Stimulated activated CD4-positive, alpha-beta T cell treated with anti-CD3 and anti-CD28 coated beads, TNF-alpha, amount 100 ng/mL, for 24 hours (primary cell): ENCODE measurements at regions not wholly inside any gene's neighbourhood (a gene's known extent, or its start where the extent isn't known, plus 50 kb on each side); places are given as distances from the start of the nearest gene placed in this dataset.

Experiments
- DNase-seq, 3 experiments: peaks; one replicate each; pipeline ENCODE4 v3.0.0-alpha.2; 2020; ENCODE audit warnings: low read depth in 3 of 3

DNA sequence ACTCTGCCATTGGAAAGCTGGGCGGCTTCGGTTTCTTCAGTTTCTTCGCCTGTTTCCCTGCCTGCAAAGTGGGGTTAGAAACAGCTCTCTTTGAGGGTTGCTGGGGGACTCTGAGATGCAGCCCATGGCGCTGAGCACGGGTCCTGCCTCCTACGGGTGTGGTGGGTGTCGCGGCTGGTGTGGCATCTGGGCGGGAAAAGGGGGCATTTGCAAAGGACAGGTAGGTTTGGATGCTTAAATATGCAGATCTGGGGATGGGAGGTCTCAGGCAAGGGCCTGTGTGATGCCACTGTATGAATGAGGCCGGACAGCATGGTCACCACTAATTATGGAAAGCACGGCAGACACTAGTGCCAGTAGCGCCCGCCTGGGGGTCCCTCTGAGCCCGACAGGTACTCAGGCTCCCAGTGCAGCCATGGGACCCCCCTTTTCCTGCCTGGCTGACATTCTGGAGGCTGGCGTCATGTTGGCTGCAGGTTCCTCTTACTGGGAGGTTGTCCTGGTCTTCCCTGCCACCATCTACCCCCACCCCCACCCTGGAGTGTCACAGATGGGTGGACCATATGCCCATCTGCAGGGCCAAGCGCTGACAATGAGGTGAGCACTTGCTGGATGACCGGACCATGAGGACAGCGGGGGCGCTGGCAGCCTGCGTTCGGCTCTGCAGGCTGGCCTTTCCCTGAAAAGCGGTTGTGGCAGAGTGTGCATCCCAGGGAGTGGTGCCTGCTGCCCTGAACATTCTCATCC lies 237.7 kb downstream of the SEC14L1 start:
- no peak for DNase-seq

DNA sequence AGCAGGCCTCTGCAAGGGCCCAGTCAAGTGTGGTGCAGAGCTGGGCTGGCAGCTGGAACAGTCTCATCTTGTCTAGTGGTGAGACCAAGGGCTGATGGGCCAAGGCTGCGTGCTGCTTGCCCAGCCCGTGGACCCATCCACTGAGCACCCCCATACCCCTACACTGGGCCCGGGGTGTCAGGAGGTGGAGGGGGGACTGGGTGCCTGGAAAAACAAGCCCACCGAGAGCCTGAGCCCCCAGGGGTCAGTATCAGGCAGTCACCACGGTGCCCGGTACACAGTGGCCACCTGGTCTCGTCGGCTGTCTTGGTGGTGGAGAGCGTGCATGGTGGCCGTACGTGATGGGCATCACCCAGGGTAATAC lies 238.3 kb downstream of the SEC14L1 start:
- no peak for DNase-seq

DNA sequence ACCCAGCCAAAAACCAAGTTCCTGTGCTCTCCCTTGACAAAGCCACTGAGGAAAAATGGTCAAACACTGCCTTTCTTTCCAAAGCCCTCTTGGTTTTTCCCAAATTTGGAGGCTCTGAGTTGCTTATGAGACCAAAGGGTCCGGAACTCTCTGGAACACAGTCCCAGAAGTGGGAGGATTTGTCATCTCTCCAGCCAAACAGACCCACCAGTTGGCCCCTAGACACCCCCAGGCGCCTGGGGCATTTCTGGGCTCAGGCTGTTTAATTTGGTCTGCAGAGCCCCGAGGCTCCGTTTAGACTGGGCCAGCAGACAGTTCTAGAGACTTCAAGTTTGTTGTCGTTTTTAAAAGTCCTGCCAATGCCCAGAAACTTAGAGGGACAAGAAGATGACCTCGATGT lies 239.1 kb downstream of the SEC14L1 start:
- DNase-seq = no peak

DNA sequence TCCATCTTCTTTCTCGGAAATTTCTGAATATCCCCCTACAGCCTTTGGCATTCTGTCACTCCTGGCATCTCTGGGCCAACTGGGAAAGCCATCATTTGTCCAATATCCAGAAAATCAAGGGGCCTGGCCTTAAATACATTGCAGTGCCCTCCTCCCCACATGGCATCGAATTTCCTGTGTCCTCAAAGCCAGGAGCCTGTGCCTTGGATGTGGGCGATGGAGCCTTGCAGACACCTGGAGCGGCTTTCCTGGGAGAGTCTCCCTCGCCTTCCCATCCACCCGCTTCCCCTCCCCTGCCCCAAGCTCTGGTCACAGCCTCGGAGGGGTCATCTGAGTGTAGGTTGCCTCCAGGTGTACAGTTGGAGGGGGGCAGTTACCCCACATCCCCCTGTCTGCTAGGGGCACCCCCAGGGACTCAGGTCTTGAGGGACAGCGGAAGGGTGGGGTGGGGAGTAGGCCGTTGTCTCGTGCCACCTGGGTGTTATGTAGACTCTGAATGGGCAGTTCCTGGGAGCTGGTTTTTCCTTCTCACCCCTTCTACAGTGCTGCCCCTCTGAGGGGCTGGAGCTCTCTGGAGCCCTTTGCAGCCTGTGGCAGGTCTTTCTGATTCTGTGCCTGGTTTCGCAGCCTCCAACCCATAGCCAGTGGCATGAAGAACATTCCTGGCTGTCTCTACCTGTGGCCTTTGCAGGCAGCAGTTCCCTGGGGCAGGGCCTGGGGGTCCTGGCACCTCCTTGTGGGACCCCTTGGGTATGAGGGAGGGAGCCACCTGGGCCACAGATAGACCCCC lies 239.8 kb downstream of the SEC14L1 start:
- no peak for DNase-seq

DNA sequence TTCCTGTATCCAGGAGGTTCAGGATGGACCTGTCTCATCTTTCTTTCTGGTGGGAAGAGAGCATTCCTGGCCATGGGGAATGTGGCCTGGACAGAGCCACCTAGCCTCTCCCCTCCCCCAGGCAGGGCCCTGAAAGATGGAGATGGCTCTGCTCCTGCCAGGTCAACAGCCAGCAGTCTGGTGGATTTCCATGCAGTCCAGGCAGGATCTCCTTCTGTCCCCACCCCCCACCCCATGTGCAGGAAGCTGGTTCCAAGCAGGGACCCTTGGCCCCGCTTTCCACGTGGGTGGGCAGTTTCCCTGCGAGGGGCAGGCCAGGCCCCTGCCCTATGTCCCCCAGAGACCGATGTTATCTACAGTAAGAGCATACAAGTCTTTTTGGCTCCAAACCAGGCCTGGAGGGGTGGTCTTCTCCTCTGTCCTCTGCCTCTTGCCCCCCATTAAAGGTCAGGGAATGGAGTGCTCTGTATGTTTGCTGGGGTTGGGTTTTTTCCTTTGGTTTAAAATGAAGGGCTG lies 240.5 kb downstream of the SEC14L1 start:
- no peak for DNase-seq

DNA sequence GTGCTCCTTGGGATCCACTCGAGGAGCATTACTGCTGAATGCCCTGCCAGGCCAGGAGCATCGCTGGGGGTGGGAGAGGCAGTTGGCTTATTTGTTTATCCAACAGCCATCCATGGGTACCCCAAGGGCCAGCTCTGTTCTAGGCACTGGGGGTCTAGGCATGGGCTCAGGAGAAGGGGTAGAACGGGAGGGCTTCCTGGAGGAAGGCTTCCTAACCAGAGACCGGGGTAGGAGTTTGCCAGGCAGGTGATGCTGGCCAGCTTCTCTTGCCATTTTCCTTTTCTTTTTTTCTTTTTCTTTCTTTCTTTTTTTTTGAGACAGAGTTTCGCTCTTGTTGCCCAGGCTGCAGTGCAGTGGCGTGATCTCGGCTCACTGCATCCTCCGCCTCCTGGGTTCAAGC lies 241.0 kb downstream of the SEC14L1 start:
- DNase-seq = no peak

DNA sequence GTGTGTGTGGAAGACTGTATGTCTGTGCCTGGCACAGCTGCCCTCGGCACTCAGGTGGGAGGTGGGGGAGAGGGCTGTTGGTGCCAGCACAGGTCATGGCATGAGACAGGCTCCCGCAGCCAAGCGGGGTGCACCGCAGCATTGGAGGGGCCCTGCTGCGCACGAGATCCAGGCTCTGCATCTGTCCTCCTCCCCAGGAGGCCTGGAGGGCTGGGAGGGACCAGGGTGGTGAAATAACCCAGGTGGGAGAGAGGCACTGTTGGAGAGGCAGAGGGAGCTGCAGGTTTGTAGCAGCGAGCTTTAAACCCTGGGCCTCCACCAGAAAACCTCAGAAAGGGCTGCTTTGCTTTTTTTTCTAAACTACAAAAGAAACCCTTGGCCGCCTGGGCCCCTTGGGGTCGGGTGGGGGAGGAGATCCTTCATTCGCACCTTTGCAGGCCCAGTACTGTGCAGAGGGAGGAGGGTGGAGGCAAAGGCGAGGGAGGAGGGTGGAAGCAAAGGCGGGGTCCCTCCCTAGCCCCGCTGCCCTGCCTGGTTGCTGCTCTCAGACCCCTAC lies 241.7 kb downstream of the SEC14L1 start:
- DNase-seq = peak in 1 of 3 experiments; percentile 53

DNA sequence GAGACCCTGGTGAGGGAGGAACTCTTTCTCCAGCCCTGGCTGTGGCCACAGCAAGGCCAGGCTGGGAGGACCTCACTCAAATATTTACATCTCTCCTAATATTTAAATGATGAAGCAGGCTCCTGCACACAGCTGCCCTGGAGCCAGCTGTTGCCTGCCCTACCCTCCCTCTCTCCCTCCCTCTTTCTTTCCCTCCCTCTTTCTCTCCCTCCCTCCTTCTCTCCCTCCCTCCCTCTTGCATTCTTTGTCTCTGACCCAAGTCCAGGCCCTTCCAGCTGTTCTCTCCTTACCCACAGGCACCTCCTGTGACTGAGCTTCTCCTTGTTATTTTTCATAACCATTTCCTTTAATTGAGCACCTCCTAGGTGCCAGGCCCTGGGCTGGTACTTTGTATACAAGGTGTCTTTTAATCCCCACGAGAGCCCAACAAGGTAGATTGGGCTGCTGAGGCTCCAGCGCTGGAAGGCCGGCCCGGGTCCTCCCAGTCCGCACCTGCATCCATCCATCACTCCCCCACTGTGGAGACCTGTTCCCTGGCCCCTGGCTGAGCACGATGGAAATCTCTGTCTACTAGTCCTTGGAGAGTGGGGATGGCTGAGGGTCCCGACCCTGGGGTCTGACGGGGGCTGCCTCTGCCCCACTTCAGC lies 242.3 kb downstream of the SEC14L1 start:
- no peak for DNase-seq

DNA sequence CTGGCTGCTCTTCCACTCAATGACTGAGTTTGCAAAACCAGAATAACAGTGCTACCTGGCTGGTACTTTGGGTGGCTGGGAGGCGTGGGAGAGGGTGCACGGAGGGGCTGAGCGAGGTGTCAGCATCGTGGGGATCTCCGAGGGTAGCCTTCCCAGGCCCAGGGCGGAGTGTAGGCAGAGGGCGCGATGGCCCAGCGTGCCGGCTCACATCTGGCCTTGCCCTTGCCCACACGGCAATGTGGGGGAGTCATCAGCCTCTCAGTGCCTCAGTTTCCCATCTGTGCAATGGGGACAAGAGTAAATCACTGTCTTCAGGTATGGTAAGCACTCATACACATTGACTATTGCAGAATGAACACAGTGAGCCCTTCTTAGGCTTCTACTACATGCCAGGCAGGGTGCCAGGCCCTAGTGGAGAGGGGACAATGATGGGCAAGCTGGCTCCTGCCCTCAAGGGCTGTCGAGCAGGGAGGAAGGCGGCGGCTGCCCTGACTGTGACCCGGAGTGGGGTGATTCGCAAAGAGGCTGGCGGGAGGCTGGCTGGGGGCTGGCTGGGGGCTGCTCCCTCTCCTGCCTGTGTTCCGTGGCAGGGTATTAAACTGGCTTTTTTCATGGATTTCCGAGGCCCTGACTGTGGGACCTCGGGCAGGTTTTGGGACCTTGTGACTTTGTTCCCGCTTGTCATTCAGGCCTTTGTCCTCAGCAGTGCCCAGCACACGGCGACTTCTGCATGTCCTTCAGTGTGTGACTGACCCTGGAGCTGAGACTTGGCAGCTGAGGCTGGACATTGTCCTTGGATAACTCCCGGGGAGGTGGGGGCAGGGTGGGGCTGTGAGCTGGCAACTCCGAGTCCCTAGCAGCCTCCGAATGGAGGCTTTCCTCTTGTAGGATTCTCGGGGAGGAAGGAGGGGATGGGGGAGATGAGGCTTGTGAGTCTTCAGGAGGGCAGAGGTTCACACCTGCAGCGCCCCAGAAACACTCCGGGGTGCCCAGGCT lies 243.1 kb downstream of the SEC14L1 start:
- no peak for DNase-seq

DNA sequence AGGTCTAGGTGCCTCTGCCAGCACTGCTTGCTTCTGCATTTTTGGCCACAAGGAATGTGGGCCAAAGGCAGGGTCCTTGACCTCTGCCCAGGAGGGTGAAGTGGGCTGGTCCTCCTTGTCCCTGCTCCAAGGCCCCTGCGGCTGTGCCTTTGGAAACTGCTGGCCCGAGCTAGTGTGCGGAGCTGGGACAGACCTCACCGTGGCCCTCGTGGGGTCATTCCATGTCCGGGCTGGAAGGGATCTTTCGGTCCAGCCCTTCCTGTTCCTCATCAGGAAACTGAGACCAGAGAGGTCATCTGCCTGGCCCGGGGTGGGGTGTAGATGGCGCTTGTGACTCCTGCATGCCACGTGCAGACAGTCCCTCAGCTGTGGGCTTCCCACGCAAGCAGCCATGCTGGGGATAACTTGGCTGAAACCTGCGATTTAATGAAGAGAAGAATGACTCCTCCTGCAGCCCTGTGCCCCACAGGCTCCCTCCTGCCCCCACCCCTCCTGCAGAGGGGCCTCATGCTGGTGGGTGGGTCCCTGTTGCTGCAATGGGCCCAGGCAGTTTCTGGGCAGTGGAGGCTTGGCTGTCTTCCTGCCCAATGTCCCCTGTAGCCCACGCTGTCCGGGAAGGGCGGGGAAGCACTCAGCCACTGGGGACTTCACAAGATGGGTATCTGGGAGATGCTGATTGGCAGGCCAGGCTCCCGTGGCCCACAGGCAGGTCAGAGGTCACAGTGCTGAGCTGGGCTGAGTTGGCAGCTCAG lies 245.2 kb downstream of the SEC14L1 start:
- no peak for DNase-seq

DNA sequence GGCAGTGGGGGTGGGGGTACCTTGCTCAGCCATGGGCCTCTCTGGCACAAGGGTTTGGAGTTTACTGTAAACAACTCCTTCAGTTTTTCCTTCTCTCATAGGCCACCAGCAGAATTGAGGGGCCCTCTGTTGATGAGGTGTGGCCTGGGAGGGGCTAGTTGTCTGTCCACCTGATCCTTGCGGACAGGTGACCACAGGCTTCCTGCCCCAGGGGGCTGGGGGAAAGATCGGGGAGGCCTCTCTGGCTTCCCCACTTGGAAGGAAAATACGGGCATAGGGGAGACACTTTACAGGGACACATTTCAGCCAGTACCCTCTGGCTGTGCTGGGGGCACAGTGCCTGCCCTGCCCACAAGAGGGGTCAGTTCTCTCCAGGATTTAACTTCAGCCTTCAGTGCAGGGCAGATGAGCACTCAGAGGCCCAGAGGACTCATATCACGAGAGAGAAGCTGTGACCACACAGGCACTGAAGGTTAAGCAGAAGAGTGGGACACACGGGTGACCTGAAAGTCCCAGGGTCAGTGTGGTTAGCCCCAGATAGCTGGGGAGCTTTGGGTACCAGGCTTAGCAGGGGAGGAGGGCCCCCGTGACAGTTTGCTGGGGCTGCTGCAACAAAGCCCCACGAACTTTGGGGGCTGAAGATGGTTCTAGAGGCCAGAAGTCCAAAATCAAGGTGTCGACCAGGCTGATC lies 245.9 kb downstream of the SEC14L1 start:
- DNase-seq = no peak

DNA sequence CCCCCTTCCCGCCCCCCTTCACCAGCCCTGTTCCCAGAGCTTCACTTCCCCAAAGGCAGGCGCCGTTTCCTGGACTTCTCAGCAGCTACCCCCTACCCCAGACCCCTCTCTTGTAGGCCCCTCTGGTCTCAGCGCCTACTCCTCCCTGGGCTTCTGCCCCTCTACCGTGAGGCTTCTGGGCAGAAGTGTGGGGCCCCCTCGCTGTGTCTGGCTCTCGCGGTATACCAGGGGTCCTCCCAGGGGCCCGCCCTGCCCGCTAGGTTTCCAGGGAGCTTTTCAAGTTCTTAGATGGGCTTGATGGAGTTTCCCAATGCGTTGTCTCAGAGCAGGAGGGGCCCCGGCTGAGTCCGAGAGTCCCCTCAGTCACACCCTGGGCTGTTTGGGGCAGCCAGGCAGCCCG lies 247.1 kb downstream of the SEC14L1 start:
- no peak for DNase-seq

DNA sequence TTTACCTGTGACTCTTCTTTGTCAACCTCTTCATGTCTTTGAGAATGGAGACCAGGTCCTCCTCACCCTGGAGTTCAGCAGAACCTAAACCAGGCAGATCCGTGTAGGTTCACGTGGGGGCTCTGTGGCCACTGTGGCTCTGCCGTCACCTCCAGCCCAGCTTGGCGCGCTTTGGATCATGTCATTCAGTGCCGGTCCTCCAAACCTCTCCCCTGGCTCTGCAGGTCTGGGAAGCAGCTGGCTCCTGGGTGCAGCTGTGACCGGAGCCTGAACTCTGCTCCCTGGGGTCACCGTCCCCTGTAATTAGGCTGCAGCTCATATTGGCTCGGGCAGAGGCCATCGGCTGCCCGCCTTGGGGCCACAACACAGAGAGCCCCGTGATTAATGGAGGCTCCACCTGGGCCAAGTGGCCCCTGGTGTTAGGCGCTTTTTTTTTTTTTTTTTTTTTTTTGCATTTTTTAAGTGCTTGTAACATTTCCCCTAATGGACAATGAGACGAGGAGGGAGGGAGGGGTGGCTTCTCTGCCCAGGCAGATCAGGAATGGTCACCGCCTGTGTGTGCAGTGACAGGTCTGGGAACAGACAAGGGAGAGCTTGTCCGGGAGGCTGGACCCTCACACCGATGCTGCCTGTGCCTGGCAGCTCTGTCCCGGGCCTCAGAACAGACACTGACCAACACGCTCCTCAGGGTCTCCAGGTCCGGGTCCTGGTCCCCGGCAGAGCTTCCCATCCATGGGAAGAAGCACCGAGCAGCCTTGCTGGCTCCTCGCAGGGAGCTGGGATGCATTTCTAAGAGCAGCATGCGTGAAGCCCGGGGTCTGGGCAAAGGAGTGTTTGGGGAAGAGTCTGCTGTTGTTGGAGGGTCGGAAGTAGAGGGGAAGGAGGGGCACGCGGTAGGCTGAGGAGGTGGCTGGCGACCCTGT lies 247.9 kb downstream of the SEC14L1 start:
- DNase-seq = no peak

DNA sequence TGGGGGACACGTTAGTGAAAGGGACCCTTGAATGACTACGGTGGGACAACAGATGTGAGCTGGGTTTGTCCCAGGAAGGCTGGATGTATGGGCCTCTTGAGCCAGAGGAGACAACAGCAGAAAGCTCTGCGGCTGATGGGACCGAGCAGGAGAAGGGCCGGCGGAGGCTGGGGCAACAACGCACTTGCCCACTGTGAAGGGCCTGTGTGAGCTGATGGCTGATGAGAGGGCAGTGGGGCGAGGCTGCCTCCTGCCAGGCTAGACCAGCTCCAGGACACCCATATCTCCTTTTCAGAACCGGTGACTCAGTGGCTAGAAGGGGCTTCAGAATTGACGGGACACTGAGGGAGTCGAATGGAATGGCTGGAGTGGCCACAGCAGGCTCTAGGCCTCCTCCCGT lies 250.1 kb downstream of the SEC14L1 start:
- no peak for DNase-seq

DNA sequence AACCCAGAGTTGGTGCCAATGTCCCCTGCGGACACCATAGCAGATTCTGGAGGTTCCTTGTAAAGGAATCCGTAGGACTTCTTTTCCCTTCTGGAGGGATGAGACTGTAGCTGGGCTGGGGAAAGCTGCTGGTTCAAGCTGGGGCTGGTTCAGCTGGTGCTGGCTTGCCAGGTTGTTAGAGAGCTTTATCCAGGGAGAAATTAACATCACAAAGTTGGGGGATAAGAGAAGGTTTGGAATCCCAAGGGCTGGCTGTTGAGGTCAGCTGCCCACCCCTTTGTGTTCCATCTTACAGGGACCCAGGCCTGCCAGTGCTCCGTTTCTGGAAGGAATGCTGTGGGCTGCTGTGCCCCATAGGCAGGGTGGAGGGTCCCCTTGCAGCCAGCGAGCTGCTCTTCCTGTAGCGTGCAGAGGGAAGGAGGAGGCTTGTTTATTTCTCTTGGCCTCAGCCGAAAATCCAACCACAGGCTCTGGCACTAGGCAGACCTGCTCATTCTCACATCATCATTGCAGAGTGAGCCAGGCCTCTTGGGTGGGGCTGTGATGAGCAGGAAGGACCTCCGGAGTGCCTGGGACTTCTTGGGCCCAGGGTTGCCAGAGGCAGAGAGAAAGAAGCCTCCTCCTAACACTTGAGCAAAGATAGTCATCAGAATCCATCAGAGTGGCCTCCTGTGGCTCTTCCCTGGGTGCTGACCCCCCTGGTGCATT lies 251.1 kb downstream of the SEC14L1 start:
- peak in 1 of 3 experiments; percentile 49 for DNase-seq

DNA sequence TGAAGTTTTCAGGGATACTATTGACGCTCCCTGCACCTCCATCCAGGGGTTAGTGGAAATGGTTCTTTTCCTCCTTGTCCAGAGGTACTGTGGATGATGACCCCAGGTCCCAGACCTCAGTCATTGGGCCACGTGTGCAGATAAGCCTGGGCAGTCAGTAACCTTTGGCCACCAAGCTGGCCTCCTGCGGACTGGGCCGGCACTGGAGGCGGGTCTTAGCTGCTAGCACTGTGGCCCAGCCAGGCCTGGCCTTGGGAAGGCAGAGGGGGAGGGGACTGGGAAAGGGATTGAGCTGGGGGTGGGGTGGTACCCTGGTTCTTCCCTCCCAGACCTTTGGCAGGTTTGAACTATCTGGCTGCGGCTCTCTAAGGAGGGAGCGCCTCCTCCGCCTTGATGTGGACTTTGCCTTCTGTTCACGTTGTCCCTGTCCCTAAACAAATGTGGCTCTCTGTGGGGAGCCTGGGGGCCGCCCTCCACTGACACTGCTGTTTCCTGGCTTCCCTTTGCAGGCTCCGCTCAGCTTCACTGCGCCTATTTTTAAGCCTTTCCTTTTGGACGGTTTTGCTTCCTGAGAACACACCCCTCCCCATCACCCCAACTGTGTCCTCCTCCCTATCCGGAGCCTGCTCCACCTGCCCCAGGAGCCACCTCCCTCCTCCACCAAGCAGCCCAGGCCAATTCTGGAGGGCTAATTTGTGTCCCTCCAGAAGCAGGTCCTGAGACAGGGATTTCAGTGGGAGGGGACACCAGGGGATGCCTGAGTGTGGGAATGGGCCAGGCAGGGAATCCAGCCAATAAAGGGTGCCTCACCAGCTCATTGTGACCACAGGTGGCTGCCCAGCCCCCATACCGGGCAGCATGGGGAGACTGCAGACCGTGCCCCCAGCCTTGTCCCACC lies 251.9 kb downstream of the SEC14L1 start:
- no peak for DNase-seq

DNA sequence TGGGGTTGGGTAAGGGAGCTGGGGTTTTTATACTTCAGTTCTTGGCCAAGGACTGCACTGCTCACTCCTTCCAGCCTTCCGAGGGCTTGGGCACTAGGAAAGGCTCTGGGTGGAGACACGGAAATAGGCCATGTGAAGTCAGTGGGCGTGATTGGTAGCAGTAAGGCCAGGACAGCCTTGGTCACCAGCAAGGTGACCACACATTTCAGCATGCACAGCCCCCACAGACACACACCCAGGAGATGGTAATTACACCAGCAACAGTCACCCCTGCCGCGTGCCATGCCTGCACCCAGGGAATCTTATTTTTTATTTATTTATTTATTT lies 252.5 kb downstream of the SEC14L1 start:
- DNase-seq = no peak
